ENCODE measurements at regions not wholly inside any gene's neighbourhood (a gene's known extent, or its start where the extent isn't known, plus 50 kb on each side); places are given as distances from the start of the nearest gene placed in this dataset.

DNA sequence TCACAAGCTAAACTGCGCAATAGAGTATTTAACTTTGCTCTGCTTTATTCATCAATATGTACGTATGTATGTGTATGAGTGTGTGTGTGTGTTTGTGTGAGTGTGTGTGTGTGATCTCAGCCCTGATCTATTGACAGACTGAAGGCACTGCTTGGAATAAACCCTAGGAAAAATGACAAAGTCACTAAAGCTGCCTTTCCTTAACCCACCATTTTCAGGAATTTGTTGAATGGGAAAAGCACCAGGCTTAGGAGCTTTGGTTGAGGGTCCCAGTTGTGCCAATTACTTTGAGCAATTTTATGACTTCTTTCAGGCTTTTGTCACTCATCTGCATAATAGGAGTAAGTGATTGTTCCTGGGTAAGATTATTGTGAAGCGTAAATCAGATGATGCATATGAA lies 108.6 kb upstream of the TLR4 start:
- intact Hi-C loops (cut with micrococcal nuclease; ENCODE audit: unreplicated experiment), result no loop called here
- Histone ChIP-seq H3K4me3 (no peak overlapping the region), H3K27me3 (ENCODE audit: insufficient read depth, low read depth) (peaks cover 9% of the 10 kb centered on the region; the same call in 1 of the 2 replicates), H3K4me2 (no peak overlapping the region), H3K27ac (no peak overlapping the region), H3K9me3 (ENCODE audit: insufficient read depth, low read depth) (no peaks in the 10 kb centered on the region), H3F3A (ENCODE audit: insufficient read depth, low read depth) (no peaks in the 10 kb centered on the region), H3K9me2 (ENCODE audit: insufficient read depth) (no peaks in the 10 kb centered on the region), H2AFZ (no peak overlapping the region), H4K20me1 (ENCODE audit: insufficient read depth) (no peaks in the 10 kb centered on the region), H3K4me1 (replicated peaks; ENCODE audit: insufficient read depth) (no peaks in the 10 kb centered on the region), H3K79me2 (ENCODE audit: low read depth) (no peaks in the 10 kb centered on the region), H3K36me3 (ENCODE audit: low read depth) (no peaks in the 10 kb centered on the region)
- ChIA-PET CTCF (no interaction called here), POLR2A (ENCODE audit: unreplicated experiment) (no interaction called here)
- TF ChIP-seq EZH2 (IDR thresholded peaks at IDR 0.05; ENCODE audit: low read depth), result no peak
- TF ChIP-seq, protein P1, sequence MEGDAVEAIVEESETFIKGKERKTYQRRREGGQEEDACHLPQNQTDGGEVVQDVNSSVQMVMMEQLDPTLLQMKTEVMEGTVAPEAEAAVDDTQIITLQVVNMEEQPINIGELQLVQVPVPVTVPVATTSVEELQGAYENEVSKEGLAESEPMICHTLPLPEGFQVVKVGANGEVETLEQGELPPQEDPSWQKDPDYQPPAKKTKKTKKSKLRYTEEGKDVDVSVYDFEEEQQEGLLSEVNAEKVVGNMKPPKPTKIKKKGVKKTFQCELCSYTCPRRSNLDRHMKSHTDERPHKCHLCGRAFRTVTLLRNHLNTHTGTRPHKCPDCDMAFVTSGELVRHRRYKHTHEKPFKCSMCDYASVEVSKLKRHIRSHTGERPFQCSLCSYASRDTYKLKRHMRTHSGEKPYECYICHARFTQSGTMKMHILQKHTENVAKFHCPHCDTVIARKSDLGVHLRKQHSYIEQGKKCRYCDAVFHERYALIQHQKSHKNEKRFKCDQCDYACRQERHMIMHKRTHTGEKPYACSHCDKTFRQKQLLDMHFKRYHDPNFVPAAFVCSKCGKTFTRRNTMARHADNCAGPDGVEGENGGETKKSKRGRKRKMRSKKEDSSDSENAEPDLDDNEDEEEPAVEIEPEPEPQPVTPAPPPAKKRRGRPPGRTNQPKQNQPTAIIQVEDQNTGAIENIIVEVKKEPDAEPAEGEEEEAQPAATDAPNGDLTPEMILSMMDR (conservative IDR thresholded peaks at IDR 0.05), result no peak
- no TSS peak for BruUV-seq (replicated peaks)
- DNase-seq, result no peak

DNA sequence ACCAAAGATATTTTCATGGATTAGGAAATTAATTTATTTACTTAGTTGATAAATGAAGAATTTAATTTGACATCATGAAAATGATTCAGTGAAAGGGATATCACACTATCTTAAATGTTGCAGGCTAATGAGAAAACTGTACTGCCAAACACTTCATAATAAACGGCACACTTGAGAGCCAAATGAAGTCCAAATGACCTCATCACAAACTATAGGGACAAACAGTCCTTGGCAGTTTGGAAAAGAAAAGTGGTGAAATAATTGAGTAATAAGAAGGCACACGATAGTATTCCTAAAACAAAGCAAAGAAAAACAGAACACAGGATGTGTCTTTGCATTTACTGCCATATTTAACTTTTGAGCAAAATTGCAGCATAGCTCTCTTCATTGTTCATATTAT lies 116.9 kb upstream of the TLR4 start:
- DNase-seq, result no peak
- Histone ChIP-seq H3K27me3 (ENCODE audit: insufficient read depth, low read depth) (0 out of 2 replicates have a peak, but pooled peaks cover 14% of the 10 kb centered on the region), H3K36me3 (ENCODE audit: low read depth) (no peaks in the 10 kb centered on the region), H3K4me2 (no peak overlapping the region), H3K4me1 (replicated peaks; ENCODE audit: insufficient read depth) (no peaks in the 10 kb centered on the region), H3K27ac (no peak overlapping the region), H3K79me2 (ENCODE audit: low read depth) (no peaks in the 10 kb centered on the region), H3K9me2 (ENCODE audit: insufficient read depth) (no peaks in the 10 kb centered on the region), H3K9me3 (ENCODE audit: insufficient read depth, low read depth) (no peaks in the 10 kb centered on the region), H3F3A (ENCODE audit: insufficient read depth, low read depth) (no peaks in the 10 kb centered on the region), H3K4me3 (no peak overlapping the region), H2AFZ (no peak overlapping the region), H4K20me1 (ENCODE audit: insufficient read depth) (no peaks in the 10 kb centered on the region)
- ChIA-PET CTCF (no interaction called here), POLR2A (ENCODE audit: unreplicated experiment) (no interaction called here)
- TF ChIP-seq EZH2 (IDR thresholded peaks at IDR 0.05; ENCODE audit: low read depth), result no peak
- TF ChIP-seq, protein P1 (conservative IDR thresholded peaks at IDR 0.05), result no peak
- BruUV-seq (replicated peaks), result no TSS peak
- intact Hi-C loops (cut with micrococcal nuclease; ENCODE audit: unreplicated experiment), result no loop called here

DNA sequence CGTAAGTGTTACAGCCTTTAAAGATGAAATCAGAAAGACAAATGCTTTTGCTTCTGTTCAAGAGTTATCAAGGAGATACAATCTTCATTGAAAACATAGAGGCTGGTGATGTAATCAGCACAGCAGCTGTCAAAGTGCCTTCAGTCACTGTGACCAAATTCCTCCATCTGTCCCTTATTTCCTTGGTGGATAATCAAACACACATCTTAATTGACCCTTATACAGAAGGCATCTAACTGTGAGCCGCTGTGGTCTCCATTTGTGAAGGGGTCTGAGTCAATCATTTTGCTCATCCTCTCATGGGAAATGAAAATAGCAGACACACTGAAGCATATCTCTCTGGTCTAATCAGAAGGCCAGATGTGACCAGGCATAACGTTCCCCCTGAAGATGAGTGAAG lies 130.1 kb upstream of the TLR4 start:
- Histone ChIP-seq H3K79me2 (ENCODE audit: low read depth) (no peaks in the 10 kb centered on the region), H3K4me3 (no peak overlapping the region), H3K27me3 (ENCODE audit: insufficient read depth, low read depth) (no peaks in the 10 kb centered on the region), H4K20me1 (ENCODE audit: insufficient read depth) (no peaks in the 10 kb centered on the region), H3K4me1 (replicated peaks; ENCODE audit: insufficient read depth) (no peaks in the 10 kb centered on the region), H3K4me2 (no peak overlapping the region), H3K36me3 (ENCODE audit: low read depth) (no peaks in the 10 kb centered on the region), H3F3A (ENCODE audit: insufficient read depth, low read depth) (no peaks in the 10 kb centered on the region), H2AFZ (no peak overlapping the region), H3K9me2 (ENCODE audit: insufficient read depth) (peaks cover 3% of the 10 kb centered on the region; the same call in 1 of the 2 replicates), H3K27ac (no peak overlapping the region), H3K9me3 (ENCODE audit: insufficient read depth, low read depth) (no peaks in the 10 kb centered on the region)
- intact Hi-C loops (cut with micrococcal nuclease; ENCODE audit: unreplicated experiment), result no loop called here
- BruUV-seq (replicated peaks), result no TSS peak
- ChIA-PET CTCF (no interaction called here), POLR2A (ENCODE audit: unreplicated experiment) (no interaction called here)
- TF ChIP-seq, protein P1 (conservative IDR thresholded peaks at IDR 0.05), result no peak
- TF ChIP-seq EZH2 (IDR thresholded peaks at IDR 0.05; ENCODE audit: low read depth), result no peak
- DNase-seq, result no peak
